HG03521 (cell line): ENCODE measurements at regions not wholly inside any gene's neighbourhood (a gene's known extent, or its start where the extent isn't known, plus 50 kb on each side); places are given as distances from the start of the nearest gene placed in this dataset.

Experiments used
- ATAC-seq: cut with Tn5 transposase; IDR thresholded peaks from one replicate; pipeline ENCODE4 v1.9.1; 2021; ENCODE audit warnings: mild to moderate bottlenecking, moderate library complexity; ENCODE audit not compliant: unreplicated experiment

GRCh38 chr13:109454167-109454917 is 332.0 kb downstream of the IRS2 start:
- no peak for ATAC-seq

- no peak for ATAC-seq
Measured at GRCh38 chr13:109451726-109452125, 334.7 kb downstream of the IRS2 start.

GRCh38 chr13:109448629-109449028 is 337.8 kb downstream of the IRS2 start:
- ATAC-seq, result no peak

GRCh38 chr13:109447667-109448066 is 338.7 kb downstream of the IRS2 start:
- no peak for ATAC-seq

GRCh38 chr13:109440320-109440719 is 346.1 kb downstream of the IRS2 start:
- ATAC-seq, result no peak

- no peak for ATAC-seq
Measured at GRCh38 chr13:109439813-109440212, 346.6 kb downstream of the IRS2 start.

GRCh38 chr13:109436841-109437240 is 349.5 kb downstream of the IRS2 start:
- ATAC-seq, result no peak

- ATAC-seq, result no peak
Measured at GRCh38 chr13:109436055-109436622, 350.2 kb downstream of the IRS2 start.

- ATAC-seq, result no peak
Measured at GRCh38 chr13:109431217-109431616, 355.2 kb downstream of the IRS2 start.

- no peak for ATAC-seq
Measured at GRCh38 chr13:109428146-109428545, 358.2 kb downstream of the IRS2 start.

GRCh38 chr13:109427695-109428094 is 358.7 kb downstream of the IRS2 start:
- no peak for ATAC-seq

GRCh38 chr13:109427148-109427547 is 359.2 kb downstream of the IRS2 start:
- no peak for ATAC-seq

- no peak for ATAC-seq
Measured at GRCh38 chr13:109426690-109426990, 359.7 kb downstream of the IRS2 start.

GRCh38 chr13:109425821-109426689 is 360.3 kb downstream of the IRS2 start:
- ATAC-seq, result no peak

- ATAC-seq, result no peak
Measured at GRCh38 chr13:109422161-109422560, 364.2 kb downstream of the IRS2 start.

GRCh38 chr13:109419896-109420295 is 366.5 kb downstream of the IRS2 start:
- ATAC-seq, result no peak

GRCh38 chr13:109418111-109418510 is 368.3 kb downstream of the IRS2 start:
- no peak for ATAC-seq

GRCh38 chr13:109416001-109416400 is 370.4 kb downstream of the IRS2 start:
- ATAC-seq, result no peak

GRCh38 chr13:109415057-109415456 is 371.3 kb downstream of the IRS2 start:
- no peak for ATAC-seq

- no peak for ATAC-seq
Measured at GRCh38 chr13:109412283-109412901, 374.0 kb downstream of the IRS2 start.

GRCh38 chr13:109410868-109411267 is 375.5 kb downstream of the IRS2 start:
- ATAC-seq, result no peak
